ENCODE measurements at regions not wholly inside any gene's neighbourhood (a gene's known extent, or its start where the extent isn't known, plus 50 kb on each side); places are given as distances from the start of the nearest gene placed in this dataset.

DNA sequence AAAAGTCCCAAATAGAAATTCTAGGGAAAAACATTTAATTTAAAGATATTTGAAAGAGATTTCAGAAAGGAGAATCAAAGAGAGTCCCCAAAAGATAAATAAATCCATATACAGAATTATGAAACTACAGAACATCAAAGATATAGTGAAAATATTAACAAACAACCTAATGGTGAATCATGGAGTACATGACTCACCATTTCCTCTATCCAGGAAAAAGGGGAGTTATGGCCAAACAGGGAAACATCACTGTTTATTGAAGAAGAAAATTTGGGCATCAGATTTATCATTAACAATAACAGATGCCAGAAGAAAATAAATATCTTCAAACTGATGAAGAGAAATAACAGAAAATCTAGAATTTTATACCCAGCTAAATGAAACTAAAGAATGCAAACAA, 448.3 kb downstream of the CDH2 start:
- no peak for DNase-seq (ENCODE audit: low read depth, low spot score)
- Histone ChIP-seq H3K27ac (ENCODE audit: insufficient read depth, low read depth, low read length) (no peak overlapping the region), H3K36me3 (ENCODE audit: control insufficient read depth in 2 of 2, extremely low read depth in 1 of 2, insufficient read depth in 2 of 2, low read length in 2 of 2) (no peaks in the 10 kb centered on the region), H3K9ac (replicated peaks; ENCODE audit: extremely low read depth, insufficient read depth, low read length) (no peak overlapping the region), H2AFZ (ENCODE audit: low read depth, low read length) (no peak overlapping the region), H3K4me1 (ENCODE audit: control insufficient read depth, extremely low read depth, insufficient read depth, low read length) (no peaks in the 10 kb centered on the region), H4K20me1 (replicated peaks; ENCODE audit: control insufficient read depth, extremely low read depth, insufficient read depth, low read length) (no peaks in the 10 kb centered on the region), H3K79me2 (ENCODE audit: control insufficient read depth, insufficient read depth, low read length) (no peaks in the 10 kb centered on the region), H3K4me2 (ENCODE audit: insufficient read depth, low read length) (no peak overlapping the region), H3K27me3 (ENCODE audit: control insufficient read depth in 2 of 2, insufficient read depth in 2 of 2, low read length in 2 of 2) (no peaks in the 10 kb centered on the region), H3K9me1 (replicated peaks; ENCODE audit: control insufficient read depth, extremely low read depth, insufficient read depth, low read length) (no peaks in the 10 kb centered on the region), H3K4me3 (replicated peaks in 1 of 3; ENCODE audit: insufficient read depth in 1 of 3, low read depth in 1 of 3, low read length in 3 of 3) (no peak overlapping the region), H3K9me3 (replicated peaks; ENCODE audit: control insufficient read depth, insufficient read depth, low read length) (peaks cover 2% of the 10 kb centered on the region)
- intact Hi-C loops (cut with micrococcal nuclease) = no loop called here
- no peak for TF ChIP-seq EZH2 (IDR thresholded peaks at IDR 0.05; ENCODE audit: borderline replicate concordance, low read depth, low read length, severe bottlenecking)
- peak; percentile 69 for TF ChIP-seq JUN (IDR thresholded peaks at IDR 0.05; ENCODE audit: borderline replicate concordance, insufficient read depth, insufficient read length, low read depth)
- TF ChIP-seq FOS (IDR thresholded peaks at IDR 0.05; ENCODE audit: borderline replicate concordance, insufficient read depth, low read length) = peak; percentile 83
- TF ChIP-seq, protein P1, sequence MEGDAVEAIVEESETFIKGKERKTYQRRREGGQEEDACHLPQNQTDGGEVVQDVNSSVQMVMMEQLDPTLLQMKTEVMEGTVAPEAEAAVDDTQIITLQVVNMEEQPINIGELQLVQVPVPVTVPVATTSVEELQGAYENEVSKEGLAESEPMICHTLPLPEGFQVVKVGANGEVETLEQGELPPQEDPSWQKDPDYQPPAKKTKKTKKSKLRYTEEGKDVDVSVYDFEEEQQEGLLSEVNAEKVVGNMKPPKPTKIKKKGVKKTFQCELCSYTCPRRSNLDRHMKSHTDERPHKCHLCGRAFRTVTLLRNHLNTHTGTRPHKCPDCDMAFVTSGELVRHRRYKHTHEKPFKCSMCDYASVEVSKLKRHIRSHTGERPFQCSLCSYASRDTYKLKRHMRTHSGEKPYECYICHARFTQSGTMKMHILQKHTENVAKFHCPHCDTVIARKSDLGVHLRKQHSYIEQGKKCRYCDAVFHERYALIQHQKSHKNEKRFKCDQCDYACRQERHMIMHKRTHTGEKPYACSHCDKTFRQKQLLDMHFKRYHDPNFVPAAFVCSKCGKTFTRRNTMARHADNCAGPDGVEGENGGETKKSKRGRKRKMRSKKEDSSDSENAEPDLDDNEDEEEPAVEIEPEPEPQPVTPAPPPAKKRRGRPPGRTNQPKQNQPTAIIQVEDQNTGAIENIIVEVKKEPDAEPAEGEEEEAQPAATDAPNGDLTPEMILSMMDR (IDR thresholded peaks at IDR 0.05; ENCODE audit: extremely low read depth in 1 of 2, insufficient read depth in 1 of 2, low read depth in 1 of 2, low read length in 2 of 2) = no peak
- no peak for FAIRE-seq
- BruUV-seq (replicated peaks) = no TSS peak
- ChIA-PET CTCF (interaction anchor here (1.9 kb wide), 1 partner anchor 22 kb away, joined by 5 read pairs; no protein-coding TSS in a partner anchor), POLR2A (no interaction called here)
- dilution Hi-C loops (cut with MboI; ENCODE audit: extremely low pct_ligation_motif_present, low sequenced_read_pairs) = no loop called here

DNA sequence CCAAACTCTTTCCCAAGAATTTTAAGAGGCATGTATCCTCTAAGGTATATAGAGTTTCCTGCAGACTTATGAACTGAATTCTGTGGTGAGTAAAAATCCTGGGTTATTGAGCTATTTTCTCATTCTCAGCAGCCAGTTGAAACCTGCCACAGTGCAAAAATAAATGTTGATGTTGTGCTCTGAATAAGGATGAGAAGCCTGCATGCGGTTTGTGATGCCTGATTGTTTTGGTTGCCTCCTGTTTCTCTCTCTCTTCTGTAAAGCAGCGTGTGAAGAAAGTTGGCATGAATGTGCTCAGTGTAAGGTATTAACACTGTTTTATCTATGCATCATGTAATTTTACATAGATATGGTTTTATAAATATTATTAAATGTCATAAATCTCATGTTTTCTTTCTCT, 452.6 kb downstream of the CDH2 start:
- POLR2A ChIA-PET = no interaction called here

More for the DNA sequence above, 452.6 kb downstream of the CDH2 start:
- no peaks in the 10 kb centered on the region for H3K4me1 ChIP-seq (ENCODE audit: control insufficient read depth, extremely low read depth, insufficient read depth, low read length)
- no peak overlapping the region for H3K9ac ChIP-seq (replicated peaks; ENCODE audit: extremely low read depth, insufficient read depth, low read length)
- dilution Hi-C loops (cut with MboI; ENCODE audit: extremely low pct_ligation_motif_present, low sequenced_read_pairs) (no loop called here), intact Hi-C loops (cut with micrococcal nuclease) (no loop called here)
- H3K36me3 ChIP-seq (ENCODE audit: control insufficient read depth in 2 of 2, extremely low read depth in 1 of 2, insufficient read depth in 2 of 2, low read length in 2 of 2) = no peaks in the 10 kb centered on the region
- BruUV-seq (replicated peaks) = no TSS peak
- H3K4me2 ChIP-seq (ENCODE audit: insufficient read depth, low read length) = no peak overlapping the region
- H2AFZ ChIP-seq (ENCODE audit: low read depth, low read length) = no peak overlapping the region
- H3K79me2 ChIP-seq (ENCODE audit: control insufficient read depth, insufficient read depth, low read length) = no peaks in the 10 kb centered on the region
- CTCF ChIA-PET = no interaction called here
- no peaks in the 10 kb centered on the region for H3K9me1 ChIP-seq (replicated peaks; ENCODE audit: control insufficient read depth, extremely low read depth, insufficient read depth, low read length)
- no peak for DNase-seq (ENCODE audit: low read depth, low spot score)
- no peak overlapping the region for H3K27ac ChIP-seq (ENCODE audit: insufficient read depth, low read depth, low read length)
- peaks cover 2% of the 10 kb centered on the region for H3K9me3 ChIP-seq (replicated peaks; ENCODE audit: control insufficient read depth, insufficient read depth, low read length)
- no peak for FAIRE-seq
- H3K27me3 ChIP-seq (ENCODE audit: control insufficient read depth in 2 of 2, insufficient read depth in 2 of 2, low read length in 2 of 2) = no peaks in the 10 kb centered on the region
- no peaks in the 10 kb centered on the region for H4K20me1 ChIP-seq (replicated peaks; ENCODE audit: control insufficient read depth, extremely low read depth, insufficient read depth, low read length)
- no peak for TF ChIP-seq POLR2A (IDR thresholded peaks at IDR 0.05; ENCODE audit: low read depth, low read length)
- TF ChIP-seq FOS (IDR thresholded peaks at IDR 0.05; ENCODE audit: borderline replicate concordance, insufficient read depth, low read length) = no peak
- TF ChIP-seq, protein P2, sequence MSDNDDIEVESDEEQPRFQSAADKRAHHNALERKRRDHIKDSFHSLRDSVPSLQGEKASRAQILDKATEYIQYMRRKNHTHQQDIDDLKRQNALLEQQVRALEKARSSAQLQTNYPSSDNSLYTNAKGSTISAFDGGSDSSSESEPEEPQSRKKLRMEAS (IDR thresholded peaks at IDR 0.05; ENCODE audit: insufficient read depth, insufficient read length) = no peak
- no peak overlapping the region for H3K4me3 ChIP-seq (replicated peaks in 1 of 3; ENCODE audit: insufficient read depth in 1 of 3, low read depth in 1 of 3, low read length in 3 of 3)
